Activated naive CD4-positive, alpha-beta T cell treated with anti-CD3 and anti-CD28 coated beads, Interleukin-2, amount 50 U/mL, for 24 hours (primary cell): ENCODE measurements at regions not wholly inside any gene's neighbourhood (a gene's known extent, or its start where the extent isn't known, plus 50 kb on each side); places are given as distances from the start of the nearest gene placed in this dataset.
"Not testable (repeated sequence)": the region's sequence is repeated elsewhere in the genome, so short reads cannot be mapped to it uniquely, and the experiment has no call there.

ENCODE experiments used
- H3K27ac Mint-ChIP-seq: one replicate; pipeline ENCODE4 v1.8.0; 2021; ENCODE audit warnings: mild to moderate bottlenecking, mixed read lengths
- H3K27me3 Mint-ChIP-seq: one replicate; pipeline ENCODE4 v1.8.0; 2021; ENCODE audit warnings: mixed read lengths
- H3K36me3 Mint-ChIP-seq: one replicate; pipeline ENCODE4 v1.8.0; 2021; ENCODE audit warnings: mixed read lengths
- H3K4me1 Mint-ChIP-seq: one replicate; pipeline ENCODE4 v1.8.0; 2021; ENCODE audit warnings: mixed read lengths
- H3K4me3 Mint-ChIP-seq: one replicate; pipeline ENCODE4 v1.8.0; 2021; ENCODE audit warnings: mild to moderate bottlenecking, mixed read lengths
- H3K9me3 Mint-ChIP-seq: one replicate; pipeline ENCODE4 v1.8.0; 2021; ENCODE audit warnings: mixed read lengths

- H3K27ac Mint-ChIP-seq, H3K4me1 Mint-ChIP-seq, H3K36me3 Mint-ChIP-seq, H3K4me3 Mint-ChIP-seq, H3K9me3 Mint-ChIP-seq: not testable (repeated sequence)
- peaks cover 42% of the 10 kb centered on the region for H3K27me3 Mint-ChIP-seq
These were observed 1511.1 kb upstream of the TPTE start for GRCh38 chr21:9010121-9010795.

GRCh38 chr21:9010936-9011890 lies 1510.2 kb upstream of the TPTE start:
- not testable (repeated sequence) for H3K27ac Mint-ChIP-seq, H3K4me3 Mint-ChIP-seq, H3K36me3 Mint-ChIP-seq, H3K4me1 Mint-ChIP-seq, H3K9me3 Mint-ChIP-seq
- H3K27me3 Mint-ChIP-seq: peaks cover 42% of the 10 kb centered on the region

- H3K9me3 Mint-ChIP-seq, H3K4me1 Mint-ChIP-seq, H3K27ac Mint-ChIP-seq, H3K36me3 Mint-ChIP-seq, H3K4me3 Mint-ChIP-seq: not testable (repeated sequence)
- peaks cover 38% of the 10 kb centered on the region for H3K27me3 Mint-ChIP-seq
These were observed 1509.5 kb upstream of the TPTE start for GRCh38 chr21:9011916-9012315.

- H3K9me3 Mint-ChIP-seq: not testable (repeated sequence)
These were observed 1507.7 kb upstream of the TPTE start for GRCh38 chr21:9013502-9014242.

GRCh38 chr21:9014243-9014734 lies 1507.1 kb upstream of the TPTE start:
- H3K36me3 Mint-ChIP-seq, H3K4me3 Mint-ChIP-seq, H3K9me3 Mint-ChIP-seq, H3K27ac Mint-ChIP-seq, H3K4me1 Mint-ChIP-seq: not testable (repeated sequence)
- peaks cover 21% of the 10 kb centered on the region for H3K27me3 Mint-ChIP-seq

More at GRCh38 chr21:9013502-9014242, 1507.7 kb upstream of the TPTE start:
- Mint-ChIP-seq H3K27ac (peak overlapping the region; percentile 0), H3K27me3 (peaks cover 26% of the 10 kb centered on the region)
- not testable (repeated sequence) for H3K36me3 Mint-ChIP-seq, H3K4me1 Mint-ChIP-seq, H3K4me3 Mint-ChIP-seq

GRCh38 chr21:9015483-9016197 lies 1505.7 kb upstream of the TPTE start:
- not testable (repeated sequence) for H3K9me3 Mint-ChIP-seq, H3K36me3 Mint-ChIP-seq, H3K27ac Mint-ChIP-seq, H3K4me3 Mint-ChIP-seq, H3K4me1 Mint-ChIP-seq
- H3K27me3 Mint-ChIP-seq: peaks cover 17% of the 10 kb centered on the region

- peaks cover 11% of the 10 kb centered on the region for H3K27me3 Mint-ChIP-seq
- H3K4me3 Mint-ChIP-seq, H3K9me3 Mint-ChIP-seq, H3K4me1 Mint-ChIP-seq, H3K36me3 Mint-ChIP-seq, H3K27ac Mint-ChIP-seq: not testable (repeated sequence)
These were observed 1504.2 kb upstream of the TPTE start for GRCh38 chr21:9017206-9017605.

GRCh38 chr21:9018731-9019253 lies 1502.6 kb upstream of the TPTE start:
- H3K27ac Mint-ChIP-seq, H3K36me3 Mint-ChIP-seq, H3K4me3 Mint-ChIP-seq, H3K9me3 Mint-ChIP-seq, H3K4me1 Mint-ChIP-seq, H3K27me3 Mint-ChIP-seq: not testable (repeated sequence)

- H3K27ac Mint-ChIP-seq, H3K4me1 Mint-ChIP-seq, H3K27me3 Mint-ChIP-seq, H3K9me3 Mint-ChIP-seq, H3K4me3 Mint-ChIP-seq, H3K36me3 Mint-ChIP-seq: not testable (repeated sequence)
These were observed 1497.2 kb upstream of the TPTE start for GRCh38 chr21:9024006-9024767.

GRCh38 chr21:9026729-9027416 lies 1494.5 kb upstream of the TPTE start:
- H3K9me3 Mint-ChIP-seq, H3K36me3 Mint-ChIP-seq, H3K4me3 Mint-ChIP-seq, H3K27me3 Mint-ChIP-seq, H3K4me1 Mint-ChIP-seq, H3K27ac Mint-ChIP-seq: not testable (repeated sequence)

GRCh38 chr21:9027417-9027800 lies 1494.0 kb upstream of the TPTE start:
- not testable (repeated sequence) for H3K4me1 Mint-ChIP-seq, H3K9me3 Mint-ChIP-seq, H3K27ac Mint-ChIP-seq, H3K36me3 Mint-ChIP-seq, H3K27me3 Mint-ChIP-seq, H3K4me3 Mint-ChIP-seq

- H3K27me3 Mint-ChIP-seq, H3K36me3 Mint-ChIP-seq, H3K4me1 Mint-ChIP-seq, H3K27ac Mint-ChIP-seq, H3K9me3 Mint-ChIP-seq, H3K4me3 Mint-ChIP-seq: not testable (repeated sequence)
These were observed 1492.6 kb upstream of the TPTE start for GRCh38 chr21:9028624-9029431.

- H3K4me1 Mint-ChIP-seq, H3K4me3 Mint-ChIP-seq, H3K9me3 Mint-ChIP-seq, H3K36me3 Mint-ChIP-seq, H3K27me3 Mint-ChIP-seq, H3K27ac Mint-ChIP-seq: not testable (repeated sequence)
These were observed 1491.2 kb upstream of the TPTE start for GRCh38 chr21:9030141-9030665.
